ENCODE measurements at regions not wholly inside any gene's neighbourhood (a gene's known extent, or its start where the extent isn't known, plus 50 kb on each side); places are given as distances from the start of the nearest gene placed in this dataset.

- H3K9me2 ChIP-seq (ENCODE audit: insufficient read depth, low read length): no peaks in the 10 kb centered on the region
- H3K79me2 ChIP-seq (replicated peaks; ENCODE audit: insufficient read depth, low read length): no peaks in the 10 kb centered on the region
- H3K36me3 ChIP-seq (ENCODE audit: insufficient read depth, low read length): no peaks in the 10 kb centered on the region
- H3K4me2 ChIP-seq (ENCODE audit: low read length): no peak overlapping the region
- no peak for TF ChIP-seq EZH2 (IDR thresholded peaks at IDR 0.05; ENCODE audit: borderline replicate concordance, insufficient read depth, low read length, poor library complexity, severe bottlenecking)
- TF ChIP-seq SMC3 (conservative IDR thresholded peaks at IDR 0.05; ENCODE audit: poor library complexity): no peak
- TF ChIP-seq POLR2AphosphoS5 (IDR thresholded peaks at IDR 0.05): no peak
- TF ChIP-seq, protein P1, sequence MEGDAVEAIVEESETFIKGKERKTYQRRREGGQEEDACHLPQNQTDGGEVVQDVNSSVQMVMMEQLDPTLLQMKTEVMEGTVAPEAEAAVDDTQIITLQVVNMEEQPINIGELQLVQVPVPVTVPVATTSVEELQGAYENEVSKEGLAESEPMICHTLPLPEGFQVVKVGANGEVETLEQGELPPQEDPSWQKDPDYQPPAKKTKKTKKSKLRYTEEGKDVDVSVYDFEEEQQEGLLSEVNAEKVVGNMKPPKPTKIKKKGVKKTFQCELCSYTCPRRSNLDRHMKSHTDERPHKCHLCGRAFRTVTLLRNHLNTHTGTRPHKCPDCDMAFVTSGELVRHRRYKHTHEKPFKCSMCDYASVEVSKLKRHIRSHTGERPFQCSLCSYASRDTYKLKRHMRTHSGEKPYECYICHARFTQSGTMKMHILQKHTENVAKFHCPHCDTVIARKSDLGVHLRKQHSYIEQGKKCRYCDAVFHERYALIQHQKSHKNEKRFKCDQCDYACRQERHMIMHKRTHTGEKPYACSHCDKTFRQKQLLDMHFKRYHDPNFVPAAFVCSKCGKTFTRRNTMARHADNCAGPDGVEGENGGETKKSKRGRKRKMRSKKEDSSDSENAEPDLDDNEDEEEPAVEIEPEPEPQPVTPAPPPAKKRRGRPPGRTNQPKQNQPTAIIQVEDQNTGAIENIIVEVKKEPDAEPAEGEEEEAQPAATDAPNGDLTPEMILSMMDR (IDR thresholded peaks at IDR 0.05; ENCODE audit: poor library complexity, severe bottlenecking): no peak
- no peak for TF ChIP-seq RAD21 (conservative IDR thresholded peaks at IDR 0.05)
- TF ChIP-seq MXI1 (conservative IDR thresholded peaks at IDR 0.05; ENCODE audit: poor library complexity, severe bottlenecking): no peak
- TF ChIP-seq REST (IDR thresholded peaks at IDR 0.05; ENCODE audit: borderline replicate concordance): no peak
- TF ChIP-seq EP300 (conservative IDR thresholded peaks at IDR 0.05; ENCODE audit: poor library complexity, severe bottlenecking): no peak
- TF ChIP-seq TAF1 (IDR thresholded peaks at IDR 0.05; ENCODE audit: low read depth): no peak
- H3K4me3 ChIP-seq (ENCODE audit: low read length): no peak overlapping the region
- no peak overlapping the region for H3K27ac ChIP-seq (ENCODE audit: low read length)
- H3K27me3 ChIP-seq (ENCODE audit: insufficient read depth, low read depth, low read length): no peaks in the 10 kb centered on the region
- no peak overlapping the region for H2AFZ ChIP-seq (ENCODE audit: low read depth, low read length)
- H3F3A ChIP-seq (ENCODE audit: insufficient read depth, low read length, poor library complexity, severe bottlenecking): no peaks in the 10 kb centered on the region
- no peaks in the 10 kb centered on the region for H3K9me3 ChIP-seq (ENCODE audit: low read length)
- no peak overlapping the region for H3K9ac ChIP-seq (ENCODE audit: low read length)
- H4K20me1 ChIP-seq (ENCODE audit: insufficient read depth): no peaks in the 10 kb centered on the region
These were observed 180.5 kb upstream of the LMNTD1 start for GRCh38 chr12:25733541-25733940.

GRCh38 chr12:25734529-25735180 is 181.6 kb upstream of the LMNTD1 start:
- Histone ChIP-seq H3K9me2 (ENCODE audit: insufficient read depth, low read length) (no peaks in the 10 kb centered on the region), H3K9me3 (ENCODE audit: low read length) (no peaks in the 10 kb centered on the region), H2AFZ (ENCODE audit: low read depth, low read length) (no peak overlapping the region), H3K4me2 (ENCODE audit: low read length) (no peak overlapping the region), H3K79me2 (replicated peaks; ENCODE audit: insufficient read depth, low read length) (no peaks in the 10 kb centered on the region), H3K4me3 (ENCODE audit: low read length) (no peak overlapping the region), H4K20me1 (ENCODE audit: insufficient read depth) (no peaks in the 10 kb centered on the region), H3K36me3 (ENCODE audit: insufficient read depth, low read length) (no peaks in the 10 kb centered on the region), H3K27me3 (ENCODE audit: insufficient read depth, low read depth, low read length) (no peaks in the 10 kb centered on the region), H3K27ac (ENCODE audit: low read length) (no peak overlapping the region), H3F3A (ENCODE audit: insufficient read depth, low read length, poor library complexity, severe bottlenecking) (no peaks in the 10 kb centered on the region), H3K9ac (ENCODE audit: low read length) (no peak overlapping the region)
- TF ChIP-seq TAF1 (IDR thresholded peaks at IDR 0.05; ENCODE audit: low read depth): no peak
- TF ChIP-seq REST (IDR thresholded peaks at IDR 0.05; ENCODE audit: borderline replicate concordance): no peak
- TF ChIP-seq EZH2 (IDR thresholded peaks at IDR 0.05; ENCODE audit: borderline replicate concordance, insufficient read depth, low read length, poor library complexity, severe bottlenecking): no peak
- TF ChIP-seq POLR2AphosphoS5 (IDR thresholded peaks at IDR 0.05): no peak
- TF ChIP-seq EP300 (conservative IDR thresholded peaks at IDR 0.05; ENCODE audit: poor library complexity, severe bottlenecking): no peak
- no peak for TF ChIP-seq MXI1 (conservative IDR thresholded peaks at IDR 0.05; ENCODE audit: poor library complexity, severe bottlenecking)
- TF ChIP-seq, protein P1 (IDR thresholded peaks at IDR 0.05; ENCODE audit: poor library complexity, severe bottlenecking): no peak
- TF ChIP-seq RAD21 (conservative IDR thresholded peaks at IDR 0.05): no peak
- TF ChIP-seq SMC3 (conservative IDR thresholded peaks at IDR 0.05; ENCODE audit: poor library complexity): no peak

All from neural cell (in vitro differentiated cells).